ENCODE measurements at regions not wholly inside any gene's neighbourhood (a gene's known extent, or its start where the extent isn't known, plus 50 kb on each side); places are given as distances from the start of the nearest gene placed in this dataset.
"Not testable (repeated sequence)": the region's sequence is repeated elsewhere in the genome, so short reads cannot be mapped to it uniquely, and the experiment has no call there.

DNA sequence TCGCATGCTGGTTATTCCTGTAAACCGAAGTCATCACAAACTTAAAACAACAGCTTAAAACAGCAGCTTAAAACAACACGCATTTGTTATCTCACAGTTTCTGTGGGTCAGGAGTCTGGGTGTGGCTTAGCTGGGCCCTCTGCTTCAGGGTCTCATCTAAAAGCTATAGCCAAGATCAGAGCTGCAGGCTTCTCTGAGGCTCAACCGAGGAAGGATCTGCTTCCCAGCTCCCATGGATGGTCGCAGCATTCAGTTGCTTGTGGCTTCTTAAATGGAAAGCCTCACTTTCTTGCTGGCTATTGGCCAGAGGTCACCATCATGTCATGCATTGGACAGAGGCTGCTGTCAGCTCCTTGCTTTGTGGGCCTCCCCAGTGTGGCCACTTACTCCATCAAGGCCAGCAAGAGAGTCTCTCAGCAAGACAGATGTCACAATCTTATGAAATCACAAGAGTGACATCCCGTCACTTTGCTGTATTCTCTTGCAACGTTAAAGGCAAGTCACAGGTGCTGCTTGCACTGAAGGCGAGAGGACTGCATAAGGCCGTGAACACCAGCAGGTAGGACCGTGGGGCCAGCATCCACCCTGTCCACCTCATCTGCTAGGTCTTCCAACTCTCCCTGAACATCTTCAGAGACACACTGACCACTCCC is 117.9 kb upstream of the TNRC6C start:
- POLR2A ChIA-PET = no interaction called here
- H3K4me1 ChIP-seq (ENCODE audit: control extremely low read depth in 1 of 4, control insufficient read depth in 4 of 4, insufficient read depth in 4 of 4, low read length in 3 of 4) = peaks cover 9 to 65% (median 53%) of the 10 kb centered on the region in 4 experiments

GRCh38 chr17:77841742-77842527 is 116.6 kb upstream of the TNRC6C start:
- Histone ChIP-seq H3K9me3 (ENCODE audit: control extremely low read depth in 1 of 5, control insufficient read depth in 4 of 5, insufficient read depth in 2 of 5, low read depth in 1 of 5, low read length in 4 of 5) (no peaks in the 10 kb centered on the region), H3K36me3 (ENCODE audit: control insufficient read depth in 4 of 4, insufficient read depth in 4 of 4, low read length in 3 of 4) (no peaks in the 10 kb centered on the region), H3K4me3 (ENCODE audit: control insufficient read depth in 1 of 7, extremely low read depth in 1 of 7, insufficient read depth in 4 of 7, low read depth in 2 of 7, low read length in 6 of 7) (peak overlapping the region in 3 of 7 experiments; percentile 8 to 41 (median 15)), H3K27me3 (replicated peaks in 2 of 5; ENCODE audit: control insufficient read depth in 4 of 5, insufficient read depth in 5 of 5, low read length in 4 of 5) (no peaks in the 10 kb centered on the region), H3K27ac (ENCODE audit: insufficient read depth in 1 of 2, low read depth in 1 of 2, low read length in 2 of 2, poor library complexity in 1 of 2, severe bottlenecking in 2 of 2) (no peak overlapping the region), H3K4me1 (ENCODE audit: control extremely low read depth in 1 of 4, control insufficient read depth in 4 of 4, insufficient read depth in 4 of 4, low read length in 3 of 4) (peaks cover 11 to 78% (median 65%) of the 10 kb centered on the region in 4 experiments)
- WGBS (ENCODE audit: insufficient coverage) = 91% methylated on average over 8 of the region's 8 CpGs
- POLR2A ChIA-PET = interaction anchor here (1.0 kb wide), 1 partner anchor 117 kb away, joined by 3 read pairs; the partner anchor contains the start of gene TNRC6C
- CTCF ChIA-PET = no interaction called here
- no peak for DNase-seq

More for the DNA sequence above, 117.9 kb upstream of the TNRC6C start:
- WGBS (ENCODE audit: insufficient coverage) = 94% methylated on average over 10 of the region's 10 CpGs
- Histone ChIP-seq H3K4me3 (ENCODE audit: control insufficient read depth in 1 of 7, extremely low read depth in 1 of 7, insufficient read depth in 4 of 7, low read depth in 2 of 7, low read length in 6 of 7) (no peak overlapping the region), H3K27ac (ENCODE audit: insufficient read depth in 1 of 2, low read depth in 1 of 2, low read length in 2 of 2, poor library complexity in 1 of 2, severe bottlenecking in 2 of 2) (no peak overlapping the region), H3K9me3 (ENCODE audit: control extremely low read depth in 1 of 5, control insufficient read depth in 4 of 5, insufficient read depth in 2 of 5, low read depth in 1 of 5, low read length in 4 of 5) (no peaks in the 10 kb centered on the region), H3K36me3 (ENCODE audit: control insufficient read depth in 4 of 4, insufficient read depth in 4 of 4, low read length in 3 of 4) (no peaks in the 10 kb centered on the region), H3K27me3 (replicated peaks in 2 of 5; ENCODE audit: control insufficient read depth in 4 of 5, insufficient read depth in 5 of 5, low read length in 4 of 5) (no peaks in the 10 kb centered on the region)
- CTCF ChIA-PET = no interaction called here
- no peak for DNase-seq

DNA sequence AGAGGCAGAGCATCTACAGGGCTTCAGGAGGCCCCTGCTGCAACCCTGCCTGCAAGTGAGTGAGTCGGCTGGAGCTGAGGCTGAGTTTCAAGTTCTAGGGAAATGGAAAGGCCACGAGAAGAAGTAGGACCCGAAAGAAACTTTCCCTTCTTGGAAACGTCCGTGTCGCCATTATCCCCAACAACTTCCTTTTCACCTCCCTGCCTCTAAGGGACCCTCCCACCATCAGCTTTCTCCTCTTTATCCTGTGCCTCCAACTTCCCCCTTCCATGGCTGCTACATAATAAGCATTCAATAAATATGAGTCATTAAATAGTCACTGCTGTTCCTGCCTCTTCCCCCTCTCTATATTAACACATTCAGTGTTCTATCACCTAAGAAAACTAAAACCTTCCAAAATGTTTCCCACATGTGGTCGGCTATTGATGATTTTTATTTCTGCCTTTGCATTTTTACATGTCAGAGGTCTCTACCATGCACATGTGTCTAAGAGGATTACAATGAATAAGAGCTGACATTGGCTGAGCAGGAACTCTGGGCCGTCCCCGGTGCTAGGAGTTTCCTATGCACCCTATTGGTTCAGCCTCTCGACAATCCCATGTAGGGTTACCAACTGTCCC is 115.9 kb upstream of the TNRC6C start:
- Histone ChIP-seq H3K4me3 (ENCODE audit: control insufficient read depth in 1 of 7, extremely low read depth in 1 of 7, insufficient read depth in 4 of 7, low read depth in 2 of 7, low read length in 6 of 7) (peak overlapping the region in 3 of 7 experiments; percentile 8 to 41 (median 15)), H3K4me1 (ENCODE audit: control extremely low read depth in 1 of 4, control insufficient read depth in 4 of 4, insufficient read depth in 4 of 4, low read length in 3 of 4) (peaks cover 12 to 85% (median 73%) of the 10 kb centered on the region in 4 experiments), H3K27ac (ENCODE audit: insufficient read depth in 1 of 2, low read depth in 1 of 2, low read length in 2 of 2, poor library complexity in 1 of 2, severe bottlenecking in 2 of 2) (no peak overlapping the region), H3K36me3 (ENCODE audit: control insufficient read depth in 4 of 4, insufficient read depth in 4 of 4, low read length in 3 of 4) (no peaks in the 10 kb centered on the region), H3K27me3 (replicated peaks in 2 of 5; ENCODE audit: control insufficient read depth in 4 of 5, insufficient read depth in 5 of 5, low read length in 4 of 5) (no peaks in the 10 kb centered on the region), H3K9me3 (ENCODE audit: control extremely low read depth in 1 of 5, control insufficient read depth in 4 of 5, insufficient read depth in 2 of 5, low read depth in 1 of 5, low read length in 4 of 5) (no peaks in the 10 kb centered on the region)
- peak; percentile 59 to 77 (median 76) for DNase-seq
- POLR2A ChIA-PET = interaction anchor here (1.0 kb wide), 1 partner anchor 116 kb away, joined by 3 read pairs; the partner anchor contains the start of gene TNRC6C
- CTCF ChIA-PET = interaction anchor here (0.6 kb wide), 1 partner anchor 41 kb away, joined by 3 read pairs; no protein-coding TSS in a partner anchor
- WGBS (ENCODE audit: insufficient coverage) = 31% methylated on average over 9 of the region's 10 CpGs

- Histone ChIP-seq H3K4me3 (ENCODE audit: control insufficient read depth in 1 of 7, extremely low read depth in 1 of 7, insufficient read depth in 4 of 7, low read depth in 2 of 7, low read length in 6 of 7) (peak overlapping the region in 1 of 7 experiments; percentile 41), H3K4me1 (ENCODE audit: control extremely low read depth in 1 of 4, control insufficient read depth in 4 of 4, insufficient read depth in 4 of 4, low read length in 3 of 4) (peaks cover 12 to 90% (median 77%) of the 10 kb centered on the region in 4 experiments), H3K27ac (ENCODE audit: insufficient read depth in 1 of 2, low read depth in 1 of 2, low read length in 2 of 2, poor library complexity in 1 of 2, severe bottlenecking in 2 of 2) (peak overlapping the region in 1 of 2 experiments; percentile 15)
- not testable (repeated sequence) for H3K27me3 ChIP-seq (replicated peaks in 2 of 5; ENCODE audit: control insufficient read depth in 4 of 5, insufficient read depth in 5 of 5, low read length in 4 of 5); H3K9me3 ChIP-seq (ENCODE audit: control extremely low read depth in 1 of 5, control insufficient read depth in 4 of 5, insufficient read depth in 2 of 5, low read depth in 1 of 5, low read length in 4 of 5); H3K36me3 ChIP-seq (ENCODE audit: control insufficient read depth in 4 of 4, insufficient read depth in 4 of 4, low read length in 3 of 4)
- WGBS (ENCODE audit: insufficient coverage) = 68% methylated on average over 10 of the region's 13 CpGs
- DNase-seq = peak; percentile 84 to 96 (median 94)
- POLR2A ChIA-PET = interaction anchor here (0.6 to 1.0 kb wide), 2 partner anchors 115 to 170 kb away, joined by 3 to 5 read pairs; partner anchors contain the start of gene TNRC6C
- CTCF ChIA-PET = interaction anchor here (1.3 to 1.7 kb wide), 2 partner anchors 9 to 38 kb away, joined by 5 read pairs; no protein-coding TSS in a partner anchor
Observed at GRCh38 chr17:77843255-77843895, 115.1 kb upstream of the TNRC6C start.

GRCh38 chr17:77843896-77844295 is 114.6 kb upstream of the TNRC6C start:
- H3K27ac ChIP-seq (ENCODE audit: insufficient read depth in 1 of 2, low read depth in 1 of 2, low read length in 2 of 2, poor library complexity in 1 of 2, severe bottlenecking in 2 of 2) = peak overlapping the region in 1 of 2 experiments; percentile 15
- no peak overlapping the region for H3K4me3 ChIP-seq (ENCODE audit: control insufficient read depth in 1 of 7, extremely low read depth in 1 of 7, insufficient read depth in 4 of 7, low read depth in 2 of 7, low read length in 6 of 7)
- WGBS (ENCODE audit: insufficient coverage) = 60% methylated on average over 1 of the region's 2 CpGs
- POLR2A ChIA-PET = interaction anchor here (0.6 to 1.9 kb wide), 2 partner anchors 115 to 170 kb away, joined by 4 to 5 read pairs; partner anchors contain the start of gene TNRC6C
- CTCF ChIA-PET = interaction anchor here (1.3 to 1.7 kb wide), 2 partner anchors 10 to 37 kb away, joined by 5 read pairs; no protein-coding TSS in a partner anchor
- no peaks in the 10 kb centered on the region for H3K36me3 ChIP-seq (ENCODE audit: control insufficient read depth in 4 of 4, insufficient read depth in 4 of 4, low read length in 3 of 4)
- no peak for DNase-seq
- no peaks in the 10 kb centered on the region for H3K27me3 ChIP-seq (replicated peaks in 2 of 5; ENCODE audit: control insufficient read depth in 4 of 5, insufficient read depth in 5 of 5, low read length in 4 of 5)
- no peaks in the 10 kb centered on the region for H3K9me3 ChIP-seq (ENCODE audit: control extremely low read depth in 1 of 5, control insufficient read depth in 4 of 5, insufficient read depth in 2 of 5, low read depth in 1 of 5, low read length in 4 of 5)
- peaks cover 12 to 88% (median 75%) of the 10 kb centered on the region in 4 experiments for H3K4me1 ChIP-seq (ENCODE audit: control extremely low read depth in 1 of 4, control insufficient read depth in 4 of 4, insufficient read depth in 4 of 4, low read length in 3 of 4)

DNA sequence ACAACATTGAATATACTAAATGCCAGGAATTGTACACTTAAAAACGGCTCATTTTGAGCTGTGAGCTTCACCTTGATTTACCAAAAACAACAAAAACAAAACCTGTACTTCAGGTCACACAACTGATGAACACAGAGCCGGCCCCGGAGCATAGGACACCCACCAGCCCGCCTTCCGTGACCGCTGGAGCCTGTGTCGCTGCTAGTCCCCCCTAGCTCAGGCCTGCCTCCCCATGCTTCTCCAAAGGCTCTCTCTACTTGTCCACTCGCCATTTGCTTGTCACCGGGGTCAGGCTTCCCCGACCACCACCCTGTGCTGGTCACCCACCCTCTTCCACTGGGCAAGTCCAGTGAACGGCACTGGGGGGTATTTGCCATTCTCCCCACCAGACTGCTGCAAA is 113.8 kb upstream of the TNRC6C start:
- WGBS (ENCODE audit: insufficient coverage) = 90% methylated on average over 8 of the region's 11 CpGs
- Histone ChIP-seq H3K4me3 (ENCODE audit: control insufficient read depth in 1 of 7, extremely low read depth in 1 of 7, insufficient read depth in 4 of 7, low read depth in 2 of 7, low read length in 6 of 7) (no peak overlapping the region), H3K9me3 (ENCODE audit: control extremely low read depth in 1 of 5, control insufficient read depth in 4 of 5, insufficient read depth in 2 of 5, low read depth in 1 of 5, low read length in 4 of 5) (no peaks in the 10 kb centered on the region), H3K27me3 (replicated peaks in 2 of 5; ENCODE audit: control insufficient read depth in 4 of 5, insufficient read depth in 5 of 5, low read length in 4 of 5) (no peaks in the 10 kb centered on the region), H3K27ac (ENCODE audit: insufficient read depth in 1 of 2, low read depth in 1 of 2, low read length in 2 of 2, poor library complexity in 1 of 2, severe bottlenecking in 2 of 2) (no peak overlapping the region), H3K4me1 (ENCODE audit: control extremely low read depth in 1 of 4, control insufficient read depth in 4 of 4, insufficient read depth in 4 of 4, low read length in 3 of 4) (peaks cover 12 to 80% (median 70%) of the 10 kb centered on the region in 4 experiments), H3K36me3 (ENCODE audit: control insufficient read depth in 4 of 4, insufficient read depth in 4 of 4, low read length in 3 of 4) (no peaks in the 10 kb centered on the region)
- ChIA-PET CTCF (interaction anchor here (1.3 to 1.7 kb wide), 2 partner anchors 10 to 37 kb away, joined by 5 read pairs; no protein-coding TSS in a partner anchor), POLR2A (interaction anchor here (1.9 kb wide), 1 partner anchor 114 kb away, joined by 4 read pairs; the partner anchor contains the start of gene TNRC6C)
- no peak for DNase-seq
